8988T (cell line): ENCODE measurements at regions not wholly inside any gene's neighbourhood (a gene's known extent, or its start where the extent isn't known, plus 50 kb on each side); places are given as distances from the start of the nearest gene placed in this dataset.
"Not testable (repeated sequence)": the region's sequence is repeated elsewhere in the genome, so short reads cannot be mapped to it uniquely, and the experiment has no call there.

ENCODE experiments used
- DNase-seq: peaks from one replicate; pipeline ENCODE4 v3.0.0; 2011

- DNase-seq: no peak
These were observed 641.1 kb downstream of the ISL1 start for GRCh38 chr5:52024359-52024758.

- not testable (repeated sequence) for DNase-seq
These were observed 646.6 kb downstream of the ISL1 start for GRCh38 chr5:52029836-52030235.

GRCh38 chr5:52041842-52042241, 658.6 kb downstream of the ISL1 start:
- DNase-seq: no peak

GRCh38 chr5:52043137-52043536, 659.9 kb downstream of the ISL1 start:
- DNase-seq: no peak

GRCh38 chr5:52043543-52043942, 660.3 kb downstream of the ISL1 start:
- no peak for DNase-seq

GRCh38 chr5:52051759-52052158, 668.5 kb downstream of the ISL1 start:
- DNase-seq: no peak

GRCh38 chr5:52063186-52063585, 679.9 kb downstream of the ISL1 start:
- DNase-seq: no peak

GRCh38 chr5:52065182-52065581, 681.9 kb downstream of the ISL1 start:
- DNase-seq: no peak

- no peak for DNase-seq
These were observed 686.7 kb downstream of the ISL1 start for GRCh38 chr5:52069997-52070396.

- DNase-seq: no peak
These were observed 690.9 kb downstream of the ISL1 start for GRCh38 chr5:52073993-52074689.

GRCh38 chr5:52077941-52078815, 694.9 kb downstream of the ISL1 start:
- DNase-seq: no peak

GRCh38 chr5:52102311-52102710, 685.4 kb upstream of the ITGA1 start:
- DNase-seq: not testable (repeated sequence)

- no peak for DNase-seq
These were observed 680.4 kb upstream of the ITGA1 start for GRCh38 chr5:52107210-52107905.

GRCh38 chr5:52119768-52120167, 667.9 kb upstream of the ITGA1 start:
- no peak for DNase-seq

- DNase-seq: no peak
These were observed 655.7 kb upstream of the ITGA1 start for GRCh38 chr5:52132053-52132452.

GRCh38 chr5:52134013-52134650, 653.6 kb upstream of the ITGA1 start:
- DNase-seq: no peak

- no peak for DNase-seq
These were observed 647.7 kb upstream of the ITGA1 start for GRCh38 chr5:52139888-52140615.

GRCh38 chr5:52148679-52149078, 639.0 kb upstream of the ITGA1 start:
- no peak for DNase-seq

GRCh38 chr5:52150501-52150900, 637.2 kb upstream of the ITGA1 start:
- DNase-seq: no peak

- DNase-seq: not testable (repeated sequence)
These were observed 630.9 kb upstream of the ITGA1 start for GRCh38 chr5:52156809-52157208.

- not testable (repeated sequence) for DNase-seq
These were observed 621.9 kb upstream of the ITGA1 start for GRCh38 chr5:52165806-52166205.

- DNase-seq: no peak
These were observed 614.6 kb upstream of the ITGA1 start for GRCh38 chr5:52173133-52173532.
